Right lobe of liver (tissue), 4 donors: ENCODE measurements at regions not wholly inside any gene's neighbourhood (a gene's known extent, or its start where the extent isn't known, plus 50 kb on each side); places are given as distances from the start of the nearest gene placed in this dataset.
"Not testable (repeated sequence)": the region's sequence is repeated elsewhere in the genome, so short reads cannot be mapped to it uniquely, and the experiment has no call there.

Source experiments
- CTCF ChIP-seq, 4 donors: fragments of 200-600 bp in 3 of 4; fragments of 450-650 bp in 1 of 4; IDR thresholded peaks; one replicate each; pipeline versions ENCODE4 v1.5.1 to v1.8.0; 2016 to 2022; ENCODE audit warnings: antibody characterized with exemption in 4 of 4, mild to moderate bottlenecking in 2 of 4
- POLR2A ChIP-seq: fragments of 450-650 bp; IDR thresholded peaks from one replicate; pipeline ENCODE4 v1.6.1; 2017; ENCODE audit warnings: antibody characterized with exemption, mild to moderate bottlenecking
- donor health status: DM: no; HTN: no; CAD: no.
- donor health status: DM: no; HTN: no; CAD: no.
- donor health status: DM: no; HTN: yes; CAD: no.

GRCh38 chr14:106810168-106810567 lies 1283.8 kb downstream of the TMEM121 start:
- not testable (repeated sequence) for TF ChIP-seq CTCF (IDR thresholded peaks at IDR 0.05); POLR2A
